Trophoblast cell (in vitro differentiated cells and primary cell): ENCODE measurements at regions not wholly inside any gene's neighbourhood (a gene's known extent, or its start where the extent isn't known, plus 50 kb on each side); places are given as distances from the start of the nearest gene placed in this dataset.

Experiments used
- DNase-seq, 2 donors: peaks; one replicate each; pipeline ENCODE4 v3.0.0-alpha.2; 2016
- H2AFZ ChIP-seq: 2 replicates; pipeline ENCODE4 v1.6.1; 2013; ENCODE audit warnings: low read length, moderate library complexity, mild to moderate bottlenecking; ENCODE audit not compliant: insufficient read depth, poor library complexity
- H2AK5ac ChIP-seq: 2 replicates; pipeline ENCODE4 v1.6.1; 2013; ENCODE audit warnings: mild to moderate bottlenecking, low read length
- H2BK120ac ChIP-seq: 2 replicates; pipeline ENCODE4 v1.6.1; 2013; ENCODE audit warnings: low read length, mild to moderate bottlenecking, moderate library complexity; ENCODE audit not compliant: insufficient read depth, poor library complexity
- H2BK12ac ChIP-seq: 2 replicates; pipeline ENCODE4 v1.6.1; 2013; ENCODE audit warnings: mild to moderate bottlenecking, low read length, moderate library complexity
- H2BK5ac ChIP-seq: 2 replicates; pipeline ENCODE4 v1.6.1; 2013; ENCODE audit warnings: low read length, low read depth, moderate library complexity, mild to moderate bottlenecking; ENCODE audit not compliant: poor library complexity
- H3K14ac ChIP-seq: 2 replicates; pipeline ENCODE4 v1.6.1; 2013; ENCODE audit warnings: mild to moderate bottlenecking, low read length
- H3K18ac ChIP-seq: 2 replicates; pipeline ENCODE4 v1.6.1; 2013; ENCODE audit warnings: mild to moderate bottlenecking, low read length
- H3K23ac ChIP-seq: 2 replicates; pipeline ENCODE4 v1.6.1; 2013; ENCODE audit warnings: low read length
- H3K27ac ChIP-seq: 2 replicates; pipeline ENCODE4 v1.5.1; 2013; ENCODE audit warnings: low read depth, mild to moderate bottlenecking, inconsistent platforms, low read length, moderate library complexity
- H3K27me3 ChIP-seq: 2 replicates; pipeline ENCODE4 v1.6.1; 2013; ENCODE audit warnings: inconsistent platforms, mild to moderate bottlenecking, low read length, moderate library complexity; ENCODE audit not compliant: insufficient read depth
- H3K36me3 ChIP-seq, 2 experiments: 1 replicate in 1 of 2; 2 replicates in 1 of 2; pipeline ENCODE4 v1.6.1; 2013; ENCODE audit warnings: low read length in 2 of 2, mild to moderate bottlenecking in 2 of 2, moderate library complexity in 1 of 2; ENCODE audit not compliant: insufficient read depth in 2 of 2, control insufficient read depth in 1 of 2
- H3K4ac ChIP-seq: 2 replicates; pipeline ENCODE4 v1.6.1; 2013; ENCODE audit warnings: low read depth, mild to moderate bottlenecking, low read length, moderate library complexity
- H3K4me1 ChIP-seq, 2 experiments: 1 replicate in 1 of 2; 2 replicates in 1 of 2; pipeline ENCODE4 v1.6.1; 2013; ENCODE audit warnings: low read length in 2 of 2, mild to moderate bottlenecking in 2 of 2, moderate library complexity in 1 of 2; ENCODE audit not compliant: insufficient read depth in 2 of 2, control insufficient read depth in 1 of 2
- H3K4me2 ChIP-seq: 2 replicates; pipeline ENCODE4 v1.6.1; 2013; ENCODE audit warnings: inconsistent platforms, mild to moderate bottlenecking, low read length, moderate library complexity
- H3K4me3 ChIP-seq: 2 replicates; pipeline ENCODE4 v1.5.1; 2013; ENCODE audit warnings: mild to moderate bottlenecking, low read depth, low read length, inconsistent platforms
- H3K79me1 ChIP-seq: one replicate; pipeline ENCODE4 v1.6.1; 2013; ENCODE audit warnings: low read length
- H3K79me2 ChIP-seq: 2 replicates; pipeline ENCODE4 v1.6.1; 2013; ENCODE audit warnings: low read length, mild to moderate bottlenecking; ENCODE audit not compliant: control insufficient read depth, insufficient read depth, poor library complexity
- H3K9ac ChIP-seq: 2 replicates; pipeline ENCODE4 v1.6.1; 2013; ENCODE audit warnings: mild to moderate bottlenecking, low read length
- H3K9me3 ChIP-seq: 2 replicates; pipeline ENCODE4 v1.6.1; 2013; ENCODE audit warnings: low read depth, mild to moderate bottlenecking, control low read depth, inconsistent platforms, low read length; ENCODE audit not compliant: insufficient read depth
- H4K12ac ChIP-seq: 2 replicates; pipeline ENCODE4 v1.6.1; 2013; ENCODE audit warnings: low read depth, mild to moderate bottlenecking, low read length, moderate library complexity
- H4K8ac ChIP-seq: 2 replicates; pipeline ENCODE4 v1.6.1; 2013; ENCODE audit warnings: low read depth, mild to moderate bottlenecking, low read length, moderate library complexity
- H4K91ac ChIP-seq: one replicate; pipeline ENCODE4 v1.6.1; 2013; ENCODE audit warnings: low read depth, mild to moderate bottlenecking, low read length, moderate library complexity
- WGBS: extraction: QIAGEN DNeasy Blood & Tissue Kit; methylation state at CpG from one replicate; pipeline ENCODE4 v1.1.7; 2013; ENCODE audit warnings: missing lambda C conversion rate; ENCODE audit not compliant: insufficient read length, insufficient coverage; ENCODE audit errors: extremely low coverage; 5-methylcytosine and 5-hydroxymethylcytosine counted together

DNA sequence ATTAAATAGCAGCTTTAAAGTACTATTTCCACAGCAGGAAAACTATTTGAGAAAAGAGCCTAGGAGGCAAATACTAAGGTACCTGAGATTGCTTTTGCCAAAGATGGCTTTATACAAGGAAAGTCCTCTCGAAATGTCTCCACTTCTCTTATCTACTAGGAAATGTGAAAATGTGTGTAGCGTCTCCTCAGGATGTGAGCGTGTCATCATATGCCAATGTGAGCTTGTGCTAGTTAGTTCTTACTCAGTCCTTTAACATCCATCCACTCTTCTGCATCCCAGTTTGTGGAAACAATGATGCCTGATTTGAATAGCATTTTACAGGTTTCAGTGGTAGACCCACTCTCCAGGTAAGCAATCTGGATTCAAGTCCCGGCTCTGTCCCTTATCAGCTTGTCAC, 421.0 kb downstream of the DYNC2H1 start:
- Histone ChIP-seq H4K91ac (no peak overlapping the region), H3K4me2 (no peak overlapping the region), H2AFZ (no peak overlapping the region), H3K4ac (no peak overlapping the region), H3K9ac (no peak overlapping the region), H3K27me3 (no peaks in the 10 kb centered on the region), H3K18ac (no peak overlapping the region), H3K4me1 (peaks cover 8 to 14% of the 10 kb centered on the region in 2 experiments), H3K27ac (no peak overlapping the region), H2BK12ac (no peak overlapping the region), H2BK120ac (no peak overlapping the region), H4K12ac (no peak overlapping the region), H3K14ac (no peak overlapping the region), H3K4me3 (no peak overlapping the region), H3K36me3 (no peaks in the 10 kb centered on the region), H3K23ac (no peak overlapping the region), H2BK5ac (no peak overlapping the region), H3K79me1 (peaks cover 5% of the 10 kb centered on the region), H4K8ac (no peak overlapping the region), H3K79me2 (no peaks in the 10 kb centered on the region), H2AK5ac (no peak overlapping the region), H3K9me3 (no peaks in the 10 kb centered on the region)
- WGBS, result no CpG with 5 or more reads among the region's 4 CpGs
- no peak for DNase-seq

DNA sequence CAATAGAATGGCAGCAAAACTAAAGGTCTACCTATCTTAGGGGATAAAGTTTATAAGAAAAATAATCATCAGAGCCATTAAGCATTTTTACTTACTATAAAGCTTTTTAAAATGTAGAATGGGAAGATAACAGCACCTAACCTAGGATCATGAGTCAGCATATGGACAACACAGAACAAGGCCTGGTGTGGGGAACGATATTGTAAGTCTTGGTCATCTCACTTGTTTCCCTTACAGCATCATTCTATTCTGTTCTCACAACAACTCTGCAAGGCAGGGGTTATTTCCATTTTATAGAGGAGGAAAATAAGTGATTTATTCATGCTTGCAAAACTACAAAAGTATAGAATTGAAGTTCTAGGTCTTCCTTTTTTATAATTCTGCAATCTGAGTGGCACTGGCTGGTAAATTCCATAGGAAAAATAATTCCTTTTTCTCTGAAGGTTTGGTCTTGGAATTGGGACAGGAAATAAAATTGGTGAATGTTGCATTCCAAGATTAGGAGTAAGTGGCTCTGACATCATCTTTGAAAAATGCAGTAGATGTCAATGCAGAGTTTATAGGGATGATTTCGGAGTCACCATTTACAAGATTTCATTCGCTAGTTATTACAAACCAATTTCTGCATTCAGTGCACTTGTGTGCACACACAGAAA, 423.0 kb downstream of the DYNC2H1 start:
- H3K23ac ChIP-seq, result no peak overlapping the region
- H4K12ac ChIP-seq, result no peak overlapping the region
- no peaks in the 10 kb centered on the region for H3K9me3 ChIP-seq
- DNase-seq, result peak in 1 of 2 donors; percentile 59
- no peak overlapping the region for H3K4me3 ChIP-seq
- no peak overlapping the region for H3K9ac ChIP-seq
- peaks cover 14 to 24% of the 10 kb centered on the region in 2 experiments for H3K4me1 ChIP-seq
- H2AFZ ChIP-seq, result no peak overlapping the region
- H2BK120ac ChIP-seq, result no peak overlapping the region
- H3K27ac ChIP-seq, result no peak overlapping the region
- no peak overlapping the region for H2BK12ac ChIP-seq
- no peaks in the 10 kb centered on the region for H3K79me2 ChIP-seq
- H3K27me3 ChIP-seq, result no peaks in the 10 kb centered on the region
- H3K4me2 ChIP-seq, result no peak overlapping the region
- WGBS, result no CpG with 5 or more reads among the region's 3 CpGs
- H3K18ac ChIP-seq, result no peak overlapping the region
- H4K91ac ChIP-seq, result no peak overlapping the region
- no peak overlapping the region for H2BK5ac ChIP-seq
- no peaks in the 10 kb centered on the region for H3K36me3 ChIP-seq
- H3K79me1 ChIP-seq, result peaks cover 12% of the 10 kb centered on the region
- H3K14ac ChIP-seq, result no peak overlapping the region
- no peak overlapping the region for H4K8ac ChIP-seq
- H3K4ac ChIP-seq, result no peak overlapping the region
- H2AK5ac ChIP-seq, result no peak overlapping the region

DNA sequence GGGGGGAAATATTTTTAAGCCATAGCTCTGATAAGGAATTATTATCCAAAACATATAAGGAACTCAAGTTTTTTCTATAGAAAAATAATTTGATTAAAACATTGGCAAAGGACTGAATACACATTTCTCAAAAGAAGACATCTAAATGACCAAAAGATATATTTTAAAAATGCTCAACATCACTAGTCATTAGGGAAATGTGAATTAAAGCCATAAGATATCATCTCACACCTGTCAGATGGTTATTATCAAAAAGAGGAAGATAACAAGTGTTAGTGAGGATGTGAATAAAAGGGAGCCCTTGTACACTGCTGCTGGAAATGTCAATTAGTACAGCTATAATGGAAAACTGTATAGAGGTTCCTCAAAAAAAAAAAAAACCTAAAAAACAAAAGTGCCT, 425.0 kb downstream of the DYNC2H1 start:
- Histone ChIP-seq H2BK120ac (no peak overlapping the region), H3K18ac (no peak overlapping the region), H3K9me3 (no peaks in the 10 kb centered on the region), H3K23ac (no peak overlapping the region), H3K36me3 (no peaks in the 10 kb centered on the region), H2BK5ac (no peak overlapping the region), H3K4me3 (no peak overlapping the region), H3K27me3 (no peaks in the 10 kb centered on the region), H3K27ac (no peak overlapping the region), H4K8ac (no peak overlapping the region), H4K12ac (no peak overlapping the region), H3K79me1 (peaks cover 8% of the 10 kb centered on the region), H2AK5ac (no peak overlapping the region), H2BK12ac (no peak overlapping the region), H3K4me1 (peaks cover 9 to 16% of the 10 kb centered on the region in 2 experiments), H3K4me2 (no peak overlapping the region), H4K91ac (no peak overlapping the region), H3K4ac (no peak overlapping the region), H3K9ac (no peak overlapping the region), H2AFZ (no peak overlapping the region), H3K79me2 (no peaks in the 10 kb centered on the region), H3K14ac (no peak overlapping the region)
- no peak for DNase-seq

DNA sequence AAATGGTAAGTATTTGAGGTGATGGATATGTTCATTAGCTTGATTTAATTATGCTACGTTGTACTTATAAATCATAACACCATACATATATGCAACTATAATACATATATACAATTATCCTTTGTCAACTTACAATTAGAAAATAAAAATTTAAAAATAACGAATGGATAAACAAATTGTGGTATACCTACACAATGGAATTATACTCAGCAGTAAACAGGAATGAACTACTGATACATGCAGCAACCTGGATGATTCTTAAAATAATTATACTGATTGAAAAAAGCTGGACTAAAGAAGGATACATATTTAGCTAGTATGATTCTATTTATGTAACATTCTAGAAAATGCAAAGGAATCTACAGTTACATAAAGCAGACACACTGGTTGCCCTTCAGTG, 425.7 kb downstream of the DYNC2H1 start:
- Histone ChIP-seq H2AFZ (no peak overlapping the region), H4K91ac (no peak overlapping the region), H2BK12ac (no peak overlapping the region), H3K9me3 (no peaks in the 10 kb centered on the region), H4K12ac (no peak overlapping the region), H3K14ac (no peak overlapping the region), H2BK120ac (no peak overlapping the region), H2BK5ac (no peak overlapping the region), H3K79me1 (peaks cover 8% of the 10 kb centered on the region), H3K4me1 (peaks cover 6 to 13% of the 10 kb centered on the region in 2 experiments), H3K27ac (no peak overlapping the region), H4K8ac (no peak overlapping the region), H3K23ac (no peak overlapping the region), H3K36me3 (no peaks in the 10 kb centered on the region), H3K79me2 (no peaks in the 10 kb centered on the region), H3K4me3 (no peak overlapping the region), H2AK5ac (no peak overlapping the region), H3K9ac (no peak overlapping the region), H3K27me3 (no peaks in the 10 kb centered on the region), H3K4ac (no peak overlapping the region), H3K18ac (no peak overlapping the region), H3K4me2 (no peak overlapping the region)
- no peak for DNase-seq
- no CpG with 5 or more reads among the region's 2 CpGs for WGBS
